ENCODE measurements at regions not wholly inside any gene's neighbourhood (a gene's known extent, or its start where the extent isn't known, plus 50 kb on each side); places are given as distances from the start of the nearest gene placed in this dataset.
"Not testable (repeated sequence)": the region's sequence is repeated elsewhere in the genome, so short reads cannot be mapped to it uniquely, and the experiment has no call there.

GRCh38 chr7:153974603-153975002 is 77.6 kb upstream of the DPP6 start:
- H3K27me3 Mint-ChIP-seq (ENCODE audit: low read depth); H3K27ac Mint-ChIP-seq; intact Hi-C loops (cut with micrococcal nuclease); H3K36me3 Mint-ChIP-seq (ENCODE audit: low read depth); H3K4me3 Mint-ChIP-seq; H3K9me3 Mint-ChIP-seq; CTCF ChIA-PET; H3K4me1 Mint-ChIP-seq (ENCODE audit: low read depth); DNase-seq: not testable (repeated sequence)

GRCh38 chr7:153976745-153977144 is 75.5 kb upstream of the DPP6 start:
- DNase-seq; CTCF ChIA-PET; H3K36me3 Mint-ChIP-seq (ENCODE audit: low read depth); H3K27ac Mint-ChIP-seq; H3K9me3 Mint-ChIP-seq; H3K27me3 Mint-ChIP-seq (ENCODE audit: low read depth); intact Hi-C loops (cut with micrococcal nuclease); H3K4me1 Mint-ChIP-seq (ENCODE audit: low read depth); H3K4me3 Mint-ChIP-seq: not testable (repeated sequence)

GRCh38 chr7:153983186-153983585 is 69.0 kb upstream of the DPP6 start:
- DNase-seq; H3K27me3 Mint-ChIP-seq (ENCODE audit: low read depth); intact Hi-C loops (cut with micrococcal nuclease); H3K4me1 Mint-ChIP-seq (ENCODE audit: low read depth); H3K9me3 Mint-ChIP-seq; H3K4me3 Mint-ChIP-seq; H3K27ac Mint-ChIP-seq; CTCF ChIA-PET; H3K36me3 Mint-ChIP-seq (ENCODE audit: low read depth): not testable (repeated sequence)

GRCh38 chr7:153989066-153989627 is 63.1 kb upstream of the DPP6 start:
- H3K27ac Mint-ChIP-seq; H3K9me3 Mint-ChIP-seq; intact Hi-C loops (cut with micrococcal nuclease); H3K4me1 Mint-ChIP-seq (ENCODE audit: low read depth); CTCF ChIA-PET; H3K4me3 Mint-ChIP-seq; H3K36me3 Mint-ChIP-seq (ENCODE audit: low read depth); H3K27me3 Mint-ChIP-seq (ENCODE audit: low read depth); DNase-seq: not testable (repeated sequence)

GRCh38 chr7:153989742-153990425 is 62.3 kb upstream of the DPP6 start:
- intact Hi-C loops (cut with micrococcal nuclease); H3K4me1 Mint-ChIP-seq (ENCODE audit: low read depth); H3K9me3 Mint-ChIP-seq; H3K36me3 Mint-ChIP-seq (ENCODE audit: low read depth); DNase-seq; H3K27ac Mint-ChIP-seq; H3K4me3 Mint-ChIP-seq; CTCF ChIA-PET; H3K27me3 Mint-ChIP-seq (ENCODE audit: low read depth): not testable (repeated sequence)

- CTCF ChIA-PET; H3K4me3 Mint-ChIP-seq; H3K4me1 Mint-ChIP-seq (ENCODE audit: low read depth); intact Hi-C loops (cut with micrococcal nuclease); DNase-seq; H3K27ac Mint-ChIP-seq; H3K27me3 Mint-ChIP-seq (ENCODE audit: low read depth); H3K36me3 Mint-ChIP-seq (ENCODE audit: low read depth); H3K9me3 Mint-ChIP-seq: not testable (repeated sequence)
Measured at GRCh38 chr7:153991471-153991870, 60.7 kb upstream of the DPP6 start.

GRCh38 chr7:153993402-153993801 is 58.8 kb upstream of the DPP6 start:
- CTCF ChIA-PET; intact Hi-C loops (cut with micrococcal nuclease); H3K27ac Mint-ChIP-seq: not testable (repeated sequence)

GRCh38 chr7:153998896-153999295 is 53.3 kb upstream of the DPP6 start:
- H3K27me3 Mint-ChIP-seq (ENCODE audit: low read depth); H3K9me3 Mint-ChIP-seq; intact Hi-C loops (cut with micrococcal nuclease); CTCF ChIA-PET; H3K36me3 Mint-ChIP-seq (ENCODE audit: low read depth); H3K4me3 Mint-ChIP-seq; H3K4me1 Mint-ChIP-seq (ENCODE audit: low read depth); H3K27ac Mint-ChIP-seq; DNase-seq: not testable (repeated sequence)

More at GRCh38 chr7:153993402-153993801, 58.8 kb upstream of the DPP6 start:
- H3K4me3 Mint-ChIP-seq; H3K36me3 Mint-ChIP-seq (ENCODE audit: low read depth); H3K4me1 Mint-ChIP-seq (ENCODE audit: low read depth); H3K27me3 Mint-ChIP-seq (ENCODE audit: low read depth); H3K9me3 Mint-ChIP-seq; DNase-seq: not testable (repeated sequence)

Measured in activated naive CD4-positive, alpha-beta T cell treated with anti-CD3 and anti-CD28 coated beads for 36 hours (primary cell).